HepG2 (cell line): ENCODE measurements at regions not wholly inside any gene's neighbourhood (a gene's known extent, or its start where the extent isn't known, plus 50 kb on each side); places are given as distances from the start of the nearest gene placed in this dataset.

Experiments
- GPN1 ChIP-seq: sonication (generic); formaldehyde crosslinking; IDR thresholded peaks from 2 replicates; pipeline ENCODE4 v1.5.1; 2020; ENCODE audit warnings: missing genetic modification reagents, borderline replicate concordance
- MAFF ChIP-seq: IDR thresholded peaks from 2 replicates; pipeline ENCODE4 v1.6.1; 2011; ENCODE audit warnings: low read depth, low read length, improper control_type of control experiment
- SOX13 ChIP-seq, 3 experiments: fragments of 450-650 bp in 1 of 3; sonication (generic) in 1 of 3; formaldehyde crosslinking in 1 of 3; IDR thresholded peaks in 2 of 3; conservative IDR thresholded peaks in 1 of 3; 2 replicates each; pipeline versions ENCODE4 v1.5.0 to v1.6.1; 2016 to 2020; ENCODE audit warnings: antibody characterized with exemption in 1 of 3, mild to moderate bottlenecking in 1 of 3, missing compliant biosample characterization in 1 of 3, missing genetic modification reagents in 1 of 3, moderate library complexity in 1 of 3
- SP5 ChIP-seq: IDR thresholded peaks from 2 replicates; pipeline ENCODE4 v1.6.1; 2016; ENCODE audit warnings: low read depth, borderline replicate concordance
- TOE1 ChIP-seq: sonication (generic); formaldehyde crosslinking; IDR thresholded peaks from 2 replicates; pipeline ENCODE4 v1.4.0; 2020; ENCODE audit warnings: mild to moderate bottlenecking, missing genetic modification reagents
- XBP1 ChIP-seq: sonication (generic); formaldehyde crosslinking; IDR thresholded peaks from 2 replicates; pipeline ENCODE4 v1.5.0; 2020; ENCODE audit warnings: missing genetic modification reagents
- ZNF180 ChIP-seq: sonication (generic); formaldehyde crosslinking; IDR thresholded peaks from 2 replicates; pipeline ENCODE4 v1.4.0; 2020; ENCODE audit warnings: low read depth, missing genetic modification reagents, borderline replicate concordance
- ZNF274 ChIP-seq: sonication (generic); formaldehyde crosslinking; IDR thresholded peaks from 2 replicates; pipeline ENCODE4 v1.5.1; 2020; ENCODE audit warnings: mild to moderate bottlenecking, missing genetic modification reagents
- ZNF496 ChIP-seq: sonication (generic); formaldehyde crosslinking; IDR thresholded peaks from 2 replicates; pipeline ENCODE4 v1.8.1; 2023; ENCODE audit warnings: mild to moderate bottlenecking, moderate library complexity, missing genetic modification reagents; ENCODE audit not compliant: insufficient replicate concordance
- ZSCAN30 ChIP-seq: sonication (generic); formaldehyde crosslinking; IDR thresholded peaks from 2 replicates; pipeline ENCODE4 v1.5.0; 2020; ENCODE audit warnings: mild to moderate bottlenecking, missing genetic modification reagents
- TF ChIP-seq, protein P1 (sequence below): sonication (generic); formaldehyde crosslinking; IDR thresholded peaks from 2 replicates; pipeline ENCODE4 v1.5.0; 2020; ENCODE audit warnings: mild to moderate bottlenecking, missing genetic modification reagents, borderline replicate concordance
- TF ChIP-seq, protein P2 (sequence below): sonication (generic); formaldehyde crosslinking; IDR thresholded peaks from 2 replicates; pipeline ENCODE4 v1.8.0; 2022; ENCODE audit warnings: mild to moderate bottlenecking, missing genetic modification reagents; ENCODE audit not compliant: insufficient replicate concordance

GRCh38 chr6:156161471-156161870, 615.7 kb upstream of the ARID1B start (continued):
- no peak for TF ChIP-seq SOX13 (IDR thresholded peaks at IDR 0.05)
- TF ChIP-seq SOX13 (CRISPR knock-in tag; conservative IDR thresholded peaks at IDR 0.05 in 1 of 2, IDR thresholded peaks at IDR 0.05 in 1 of 2) = no peak
- TF ChIP-seq ZNF274 (CRISPR knock-in tag) = no peak
- no peak for TF ChIP-seq ZSCAN30 (CRISPR knock-in tag)
- TF ChIP-seq MAFF = no peak
- TF ChIP-seq GPN1 (CRISPR knock-in tag) = no peak
- TF ChIP-seq ZNF180 (CRISPR knock-in tag) = no peak
- TF ChIP-seq SP5 (CRISPR knock-in tag) = no peak
- TF ChIP-seq, protein P1, sequence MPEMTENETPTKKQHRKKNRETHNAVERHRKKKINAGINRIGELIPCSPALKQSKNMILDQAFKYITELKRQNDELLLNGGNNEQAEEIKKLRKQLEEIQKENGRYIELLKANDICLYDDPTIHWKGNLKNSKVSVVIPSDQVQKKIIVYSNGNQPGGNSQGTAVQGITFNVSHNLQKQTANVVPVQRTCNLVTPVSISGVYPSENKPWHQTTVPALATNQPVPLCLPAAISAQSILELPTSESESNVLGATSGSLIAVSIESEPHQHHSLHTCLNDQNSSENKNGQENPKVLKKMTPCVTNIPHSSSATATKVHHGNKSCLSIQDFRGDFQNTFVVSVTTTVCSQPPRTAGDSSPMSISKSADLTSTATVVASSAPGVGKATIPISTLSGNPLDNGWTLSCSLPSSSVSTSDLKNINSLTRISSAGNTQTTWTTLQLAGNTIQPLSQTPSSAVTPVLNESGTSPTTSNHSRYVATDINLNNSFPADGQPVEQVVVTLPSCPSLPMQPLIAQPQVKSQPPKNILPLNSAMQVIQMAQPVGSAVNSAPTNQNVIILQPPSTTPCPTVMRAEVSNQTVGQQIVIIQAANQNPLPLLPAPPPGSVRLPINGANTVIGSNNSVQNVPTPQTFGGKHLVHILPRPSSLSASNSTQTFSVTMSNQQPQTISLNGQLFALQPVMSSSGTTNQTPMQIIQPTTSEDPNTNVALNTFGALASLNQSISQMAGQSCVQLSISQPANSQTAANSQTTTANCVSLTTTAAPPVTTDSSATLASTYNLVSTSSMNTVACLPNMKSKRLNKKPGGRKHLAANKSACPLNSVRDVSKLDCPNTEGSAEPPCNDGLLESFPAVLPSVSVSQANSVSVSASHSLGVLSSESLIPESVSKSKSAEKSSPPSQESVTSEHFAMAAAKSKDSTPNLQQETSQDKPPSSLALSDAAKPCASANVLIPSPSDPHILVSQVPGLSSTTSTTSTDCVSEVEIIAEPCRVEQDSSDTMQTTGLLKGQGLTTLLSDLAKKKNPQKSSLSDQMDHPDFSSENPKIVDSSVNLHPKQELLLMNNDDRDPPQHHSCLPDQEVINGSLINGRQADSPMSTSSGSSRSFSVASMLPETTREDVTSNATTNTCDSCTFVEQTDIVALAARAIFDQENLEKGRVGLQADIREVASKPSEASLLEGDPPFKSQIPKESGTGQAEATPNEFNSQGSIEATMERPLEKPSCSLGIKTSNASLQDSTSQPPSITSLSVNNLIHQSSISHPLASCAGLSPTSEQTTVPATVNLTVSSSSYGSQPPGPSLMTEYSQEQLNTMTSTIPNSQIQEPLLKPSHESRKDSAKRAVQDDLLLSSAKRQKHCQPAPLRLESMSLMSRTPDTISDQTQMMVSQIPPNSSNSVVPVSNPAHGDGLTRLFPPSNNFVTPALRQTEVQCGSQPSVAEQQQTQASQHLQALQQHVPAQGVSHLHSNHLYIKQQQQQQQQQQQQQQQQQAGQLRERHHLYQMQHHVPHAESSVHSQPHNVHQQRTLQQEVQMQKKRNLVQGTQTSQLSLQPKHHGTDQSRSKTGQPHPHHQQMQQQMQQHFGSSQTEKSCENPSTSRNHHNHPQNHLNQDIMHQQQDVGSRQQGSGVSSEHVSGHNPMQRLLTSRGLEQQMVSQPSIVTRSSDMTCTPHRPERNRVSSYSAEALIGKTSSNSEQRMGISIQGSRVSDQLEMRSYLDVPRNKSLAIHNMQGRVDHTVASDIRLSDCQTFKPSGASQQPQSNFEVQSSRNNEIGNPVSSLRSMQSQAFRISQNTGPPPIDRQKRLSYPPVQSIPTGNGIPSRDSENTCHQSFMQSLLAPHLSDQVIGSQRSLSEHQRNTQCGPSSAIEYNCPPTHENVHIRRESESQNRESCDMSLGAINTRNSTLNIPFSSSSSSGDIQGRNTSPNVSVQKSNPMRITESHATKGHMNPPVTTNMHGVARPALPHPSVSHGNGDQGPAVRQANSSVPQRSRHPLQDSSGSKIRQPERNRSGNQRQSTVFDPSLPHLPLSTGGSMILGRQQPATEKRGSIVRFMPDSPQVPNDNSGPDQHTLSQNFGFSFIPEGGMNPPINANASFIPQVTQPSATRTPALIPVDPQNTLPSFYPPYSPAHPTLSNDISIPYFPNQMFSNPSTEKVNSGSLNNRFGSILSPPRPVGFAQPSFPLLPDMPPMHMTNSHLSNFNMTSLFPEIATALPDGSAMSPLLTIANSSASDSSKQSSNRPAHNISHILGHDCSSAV (CRISPR knock-in tag) = no peak
- TF ChIP-seq, protein P2, sequence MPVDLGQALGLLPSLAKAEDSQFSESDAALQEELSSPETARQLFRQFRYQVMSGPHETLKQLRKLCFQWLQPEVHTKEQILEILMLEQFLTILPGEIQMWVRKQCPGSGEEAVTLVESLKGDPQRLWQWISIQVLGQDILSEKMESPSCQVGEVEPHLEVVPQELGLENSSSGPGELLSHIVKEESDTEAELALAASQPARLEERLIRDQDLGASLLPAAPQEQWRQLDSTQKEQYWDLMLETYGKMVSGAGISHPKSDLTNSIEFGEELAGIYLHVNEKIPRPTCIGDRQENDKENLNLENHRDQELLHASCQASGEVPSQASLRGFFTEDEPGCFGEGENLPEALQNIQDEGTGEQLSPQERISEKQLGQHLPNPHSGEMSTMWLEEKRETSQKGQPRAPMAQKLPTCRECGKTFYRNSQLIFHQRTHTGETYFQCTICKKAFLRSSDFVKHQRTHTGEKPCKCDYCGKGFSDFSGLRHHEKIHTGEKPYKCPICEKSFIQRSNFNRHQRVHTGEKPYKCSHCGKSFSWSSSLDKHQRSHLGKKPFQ (CRISPR knock-in tag) = no peak
- no peak for TF ChIP-seq TOE1
- TF ChIP-seq ZNF496 = no peak
- TF ChIP-seq XBP1 (CRISPR knock-in tag) = no peak
